CD4-positive, alpha-beta T cell treated with Interleukin-10 for 1 hour (primary cell): ENCODE measurements at regions not wholly inside any gene's neighbourhood (a gene's known extent, or its start where the extent isn't known, plus 50 kb on each side); places are given as distances from the start of the nearest gene placed in this dataset.
"Not testable (repeated sequence)": the region's sequence is repeated elsewhere in the genome, so short reads cannot be mapped to it uniquely, and the experiment has no call there.

Experiments used
- DNase-seq: peaks from one replicate; pipeline ENCODE4 v3.0.0-alpha.2; 2020

GRCh38 chr1:70760154-70760553 is 287.5 kb downstream of the PTGER3 start:
- DNase-seq, result no peak

- DNase-seq, result no peak
Measured at GRCh38 chr1:70762386-70762785, 285.2 kb downstream of the PTGER3 start.

GRCh38 chr1:70764747-70765146 is 282.9 kb downstream of the PTGER3 start:
- no peak for DNase-seq

- no peak for DNase-seq
Measured at GRCh38 chr1:70767377-70767776, 280.2 kb downstream of the PTGER3 start.

- DNase-seq, result no peak
Measured at GRCh38 chr1:70768216-70768615, 279.4 kb downstream of the PTGER3 start.

GRCh38 chr1:70778056-70778762 is 269.4 kb downstream of the PTGER3 start:
- DNase-seq, result no peak

- DNase-seq, result no peak
Measured at GRCh38 chr1:70778934-70779333, 268.7 kb downstream of the PTGER3 start.

GRCh38 chr1:70779571-70779970 is 268.0 kb downstream of the PTGER3 start:
- DNase-seq, result no peak

GRCh38 chr1:70785287-70785686 is 262.3 kb downstream of the PTGER3 start:
- no peak for DNase-seq

GRCh38 chr1:70790232-70790923 is 257.2 kb downstream of the PTGER3 start:
- DNase-seq, result no peak

- DNase-seq, result not testable (repeated sequence)
Measured at GRCh38 chr1:70795064-70795463, 252.6 kb downstream of the PTGER3 start.

- not testable (repeated sequence) for DNase-seq
Measured at GRCh38 chr1:70796298-70796697, 251.3 kb downstream of the PTGER3 start.

- not testable (repeated sequence) for DNase-seq
Measured at GRCh38 chr1:70802625-70803024, 245.0 kb downstream of the PTGER3 start.

- DNase-seq, result no peak
Measured at GRCh38 chr1:70805641-70806040, 242.0 kb downstream of the PTGER3 start.

GRCh38 chr1:70807088-70807664 is 240.4 kb downstream of the PTGER3 start:
- DNase-seq, result no peak

- DNase-seq, result no peak
Measured at GRCh38 chr1:70809069-70809468, 238.5 kb downstream of the PTGER3 start.

GRCh38 chr1:70811815-70812214 is 235.8 kb downstream of the PTGER3 start:
- no peak for DNase-seq

- no peak for DNase-seq
Measured at GRCh38 chr1:70812442-70813109, 235.0 kb downstream of the PTGER3 start.

GRCh38 chr1:70818401-70818800 is 229.2 kb downstream of the PTGER3 start:
- no peak for DNase-seq

GRCh38 chr1:70819231-70819630 is 228.4 kb downstream of the PTGER3 start:
- no peak for DNase-seq

GRCh38 chr1:70819785-70820184 is 227.8 kb downstream of the PTGER3 start:
- DNase-seq, result no peak

GRCh38 chr1:70820396-70820795 is 227.2 kb downstream of the PTGER3 start:
- DNase-seq, result no peak

- no peak for DNase-seq
Measured at GRCh38 chr1:70820995-70821394, 226.6 kb downstream of the PTGER3 start.

- no peak for DNase-seq
Measured at GRCh38 chr1:70826428-70826827, 221.2 kb downstream of the PTGER3 start.
